Neural progenitor cell (in vitro differentiated cells): ENCODE measurements at regions not wholly inside any gene's neighbourhood (a gene's known extent, or its start where the extent isn't known, plus 50 kb on each side); places are given as distances from the start of the nearest gene placed in this dataset.

Experiments used
- DNase-seq: peaks from one replicate; pipeline ENCODE4 v3.0.0-alpha.2; 2016; ENCODE audit warnings: low spot score
- H2AFZ ChIP-seq: fragments of 200-600 bp; sonication (generic); replicated peaks from 2 replicates; pipeline ENCODE4 v1.6.1; 2016; ENCODE audit warnings: antibody characterized with exemption
- H3F3A ChIP-seq: fragments of 200-600 bp; sonication (generic); 2 replicates; pipeline ENCODE4 v1.6.1; 2016; ENCODE audit warnings: antibody characterized with exemption, low read depth
- H3K27ac ChIP-seq: fragments of 200-600 bp; sonication (generic); 2 replicates; pipeline ENCODE4 v1.5.1; 2016; ENCODE audit warnings: mild to moderate bottlenecking
- H3K27me3 ChIP-seq: fragments of 200-600 bp; sonication (generic); 2 replicates; pipeline ENCODE4 v1.6.1; 2016; ENCODE audit warnings: mild to moderate bottlenecking, moderate library complexity
- H3K36me3 ChIP-seq: fragments of 200-600 bp; sonication (generic); 2 replicates; pipeline ENCODE4 v1.5.1; 2016
- H3K4me1 ChIP-seq: fragments of 200-600 bp; sonication (generic); 2 replicates; pipeline ENCODE4 v1.6.1; 2016; ENCODE audit warnings: mixed run types
- H3K4me2 ChIP-seq: fragments of 200-600 bp; sonication (generic); 2 replicates; pipeline ENCODE4 v1.6.1; 2016
- H3K4me3 ChIP-seq: fragments of 200-600 bp; sonication (generic); 2 replicates; pipeline ENCODE4 v1.5.1; 2016
- H3K79me2 ChIP-seq: fragments of 200-600 bp; sonication (generic); 2 replicates; pipeline ENCODE4 v1.6.1; 2016; ENCODE audit warnings: low read depth
- H3K9ac ChIP-seq: fragments of 200-600 bp; sonication (generic); 2 replicates; pipeline ENCODE4 v1.6.1; 2016
- H3K9me3 ChIP-seq: fragments of 200-600 bp; sonication (generic); 2 replicates; pipeline ENCODE4 v1.5.1; 2016; ENCODE audit warnings: low read depth
- H4K20me1 ChIP-seq: fragments of 200-600 bp; sonication (generic); 2 replicates; pipeline ENCODE4 v1.6.1; 2016; ENCODE audit warnings: low read depth
- H3K27ac Mint-ChIP-seq: 3 replicates; pipeline ENCODE4 v1.8.0; 2021; ENCODE audit warnings: mixed read lengths
- H3K27me3 Mint-ChIP-seq: 2 replicates; pipeline ENCODE4 v1.8.0; 2022; ENCODE audit warnings: low read depth, mild to moderate bottlenecking, inconsistent platforms, moderate library complexity, mixed read lengths; ENCODE audit not compliant: insufficient read depth
- H3K36me3 Mint-ChIP-seq: 3 replicates; pipeline ENCODE4 v1.8.0; 2021; ENCODE audit warnings: mixed read lengths
- H3K4me1 Mint-ChIP-seq: 3 replicates; pipeline ENCODE4 v1.8.0; 2021; ENCODE audit warnings: mixed read lengths
- H3K4me3 Mint-ChIP-seq: 3 replicates; pipeline ENCODE4 v1.8.0; 2021; ENCODE audit warnings: mild to moderate bottlenecking, moderate library complexity, mixed read lengths
- H3K9me3 Mint-ChIP-seq: 3 replicates; pipeline ENCODE4 v1.8.0; 2020; ENCODE audit warnings: mixed read lengths
- CTCF ChIP-seq: fragments of 200-600 bp; sonication (generic); IDR thresholded peaks from 2 replicates; pipeline ENCODE4 v1.5.1; 2017; ENCODE audit warnings: antibody characterized with exemption, mild to moderate bottlenecking
- EZH2 ChIP-seq: fragments of 200-600 bp; sonication (generic); IDR thresholded peaks from 2 replicates; pipeline ENCODE4 v1.6.1; 2017; ENCODE audit warnings: antibody characterized with exemption, mild to moderate bottlenecking, moderate library complexity
- EZH2phosphoT487 ChIP-seq: fragments of 200-600 bp; sonication (generic); IDR thresholded peaks from 2 replicates; pipeline ENCODE4 v1.6.1; 2017; ENCODE audit warnings: antibody characterized with exemption

GRCh38 chr7:68295386-68295785, 1298.8 kb downstream of the TYW1 start:
- Histone ChIP-seq H4K20me1 (no peaks in the 10 kb centered on the region), H3K4me3 (no peak overlapping the region), H3K36me3 (no peaks in the 10 kb centered on the region), H3F3A (no peaks in the 10 kb centered on the region), H3K27ac (no peak overlapping the region), H2AFZ (no peak overlapping the region), H3K4me1 (no peaks in the 10 kb centered on the region), H3K4me2 (no peak overlapping the region), H3K27me3 (no peaks in the 10 kb centered on the region), H3K9ac (no peak overlapping the region), H3K79me2 (no peaks in the 10 kb centered on the region), H3K9me3 (no peaks in the 10 kb centered on the region)
- peaks cover 13% of the 10 kb centered on the region for H3K9me3 Mint-ChIP-seq
- H3K27ac Mint-ChIP-seq: no peak overlapping the region
- H3K27me3 Mint-ChIP-seq: no peaks in the 10 kb centered on the region
- H3K4me3 Mint-ChIP-seq: no peak overlapping the region
- H3K36me3 Mint-ChIP-seq: peaks cover 2% of the 10 kb centered on the region
- no peak for DNase-seq
- no peaks in the 10 kb centered on the region for H3K4me1 Mint-ChIP-seq
- TF ChIP-seq CTCF (no peak), EZH2phosphoT487 (no peak), EZH2 (no peak)

- DNase-seq: no peak
- Histone ChIP-seq H3K9me3 (no peaks in the 10 kb centered on the region), H3K4me1 (no peaks in the 10 kb centered on the region), H3K36me3 (no peaks in the 10 kb centered on the region), H4K20me1 (no peaks in the 10 kb centered on the region), H3K79me2 (no peaks in the 10 kb centered on the region), H3K4me2 (no peak overlapping the region), H3K9ac (no peak overlapping the region), H3F3A (no peaks in the 10 kb centered on the region), H3K4me3 (no peak overlapping the region), H3K27me3 (no peaks in the 10 kb centered on the region), H2AFZ (no peak overlapping the region), H3K27ac (no peak overlapping the region)
- no peaks in the 10 kb centered on the region for H3K36me3 Mint-ChIP-seq
- no peak for TF ChIP-seq EZH2phosphoT487
- no peak for TF ChIP-seq CTCF
- peaks cover 3% of the 10 kb centered on the region for H3K27me3 Mint-ChIP-seq
- no peak overlapping the region for H3K4me3 Mint-ChIP-seq
- peaks cover 3% of the 10 kb centered on the region for H3K4me1 Mint-ChIP-seq
- peaks cover 2% of the 10 kb centered on the region for H3K9me3 Mint-ChIP-seq
- H3K27ac Mint-ChIP-seq: no peak overlapping the region
Observed at GRCh38 chr7:68304536-68304935, 1293.7 kb upstream of the AUTS2 start.

- TF ChIP-seq CTCF: no peak
- TF ChIP-seq EZH2: no peak
- no peak for TF ChIP-seq EZH2phosphoT487
- Histone ChIP-seq H3K79me2 (no peaks in the 10 kb centered on the region), H2AFZ (no peak overlapping the region), H3K27ac (no peak overlapping the region), H3K4me3 (no peak overlapping the region), H3K4me2 (no peak overlapping the region), H3K9me3 (no peaks in the 10 kb centered on the region), H3F3A (no peaks in the 10 kb centered on the region), H3K36me3 (no peaks in the 10 kb centered on the region), H3K27me3 (no peaks in the 10 kb centered on the region), H4K20me1 (no peaks in the 10 kb centered on the region), H3K9ac (no peak overlapping the region), H3K4me1 (no peaks in the 10 kb centered on the region)
- peaks cover 9% of the 10 kb centered on the region for H3K27me3 Mint-ChIP-seq
- H3K4me1 Mint-ChIP-seq: peaks cover 3% of the 10 kb centered on the region
- no peak for DNase-seq
- H3K36me3 Mint-ChIP-seq: no peaks in the 10 kb centered on the region
- no peaks in the 10 kb centered on the region for H3K9me3 Mint-ChIP-seq
- no peak overlapping the region for H3K27ac Mint-ChIP-seq
- no peak overlapping the region for H3K4me3 Mint-ChIP-seq
Observed at GRCh38 chr7:68306692-68307107, 1291.6 kb upstream of the AUTS2 start.

- Histone ChIP-seq H3K4me1 (no peaks in the 10 kb centered on the region), H3K9ac (no peak overlapping the region), H3K79me2 (no peaks in the 10 kb centered on the region), H3K36me3 (no peaks in the 10 kb centered on the region), H3K4me2 (no peak overlapping the region), H2AFZ (no peak overlapping the region), H3K9me3 (no peaks in the 10 kb centered on the region), H3K27me3 (no peaks in the 10 kb centered on the region), H3K4me3 (no peak overlapping the region), H4K20me1 (no peaks in the 10 kb centered on the region), H3K27ac (no peak overlapping the region), H3F3A (no peaks in the 10 kb centered on the region)
- no peak for DNase-seq
- no peaks in the 10 kb centered on the region for H3K9me3 Mint-ChIP-seq
- no peak overlapping the region for H3K27ac Mint-ChIP-seq
- H3K36me3 Mint-ChIP-seq: no peaks in the 10 kb centered on the region
- peaks cover 12% of the 10 kb centered on the region for H3K27me3 Mint-ChIP-seq
- peaks cover 3% of the 10 kb centered on the region for H3K4me1 Mint-ChIP-seq
- TF ChIP-seq CTCF: no peak
- TF ChIP-seq EZH2phosphoT487: no peak
- H3K4me3 Mint-ChIP-seq: no peak overlapping the region
Observed at GRCh38 chr7:68309271-68309670, 1289.0 kb upstream of the AUTS2 start.
